Testis (tissue), 2 donors: ENCODE measurements at regions not wholly inside any gene's neighbourhood (a gene's known extent, or its start where the extent isn't known, plus 50 kb on each side); places are given as distances from the start of the nearest gene placed in this dataset.

Experiments used
- CTCF ChIP-seq, 3 experiments: fragments of 450-650 bp in 2 of 3; fragments of 200-600 bp in 1 of 3; sonication (generic) in 1 of 3; IDR thresholded peaks; one replicate each; pipeline ENCODE4 v1.5.1; 2016 to 2019; ENCODE audit warnings: antibody characterized with exemption in 3 of 3, mild to moderate bottlenecking in 2 of 3, moderate library complexity in 1 of 3
- POLR2A ChIP-seq: fragments of 450-650 bp; IDR thresholded peaks from one replicate; pipeline ENCODE4 v1.6.1; 2017; ENCODE audit warnings: antibody characterized with exemption, mild to moderate bottlenecking, moderate library complexity

DNA sequence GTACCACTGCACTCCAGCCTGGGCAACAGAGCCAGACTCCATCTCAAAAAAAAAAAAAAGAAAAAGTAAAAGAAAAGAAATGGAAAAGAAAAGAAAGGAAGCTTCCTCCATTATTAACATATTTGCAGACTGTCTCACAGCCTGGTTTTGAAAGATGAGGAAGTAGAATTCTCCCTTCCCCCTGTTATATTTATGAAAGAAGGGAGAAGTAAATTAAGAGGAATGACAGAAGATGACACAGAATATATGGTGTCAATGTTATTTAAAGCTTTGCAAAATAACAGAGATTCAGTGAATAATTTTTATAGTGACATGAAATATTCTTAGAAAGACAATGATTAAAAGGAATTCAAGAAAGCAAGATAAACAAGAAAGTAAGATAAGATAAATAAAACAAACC lies 83.7 kb upstream of the PRSS16 start:
- no peak for TF ChIP-seq POLR2A
- no peak for TF ChIP-seq CTCF (IDR thresholded peaks at IDR 0.05)
